AG08396 (cell line): ENCODE measurements at regions not wholly inside any gene's neighbourhood (a gene's known extent, or its start where the extent isn't known, plus 50 kb on each side); places are given as distances from the start of the nearest gene placed in this dataset.

Experiments used
- DNase-seq: peaks from one replicate; pipeline ENCODE4 v3.0.0; 2012; ENCODE audit warnings: low spot score, mixed read lengths

DNA sequence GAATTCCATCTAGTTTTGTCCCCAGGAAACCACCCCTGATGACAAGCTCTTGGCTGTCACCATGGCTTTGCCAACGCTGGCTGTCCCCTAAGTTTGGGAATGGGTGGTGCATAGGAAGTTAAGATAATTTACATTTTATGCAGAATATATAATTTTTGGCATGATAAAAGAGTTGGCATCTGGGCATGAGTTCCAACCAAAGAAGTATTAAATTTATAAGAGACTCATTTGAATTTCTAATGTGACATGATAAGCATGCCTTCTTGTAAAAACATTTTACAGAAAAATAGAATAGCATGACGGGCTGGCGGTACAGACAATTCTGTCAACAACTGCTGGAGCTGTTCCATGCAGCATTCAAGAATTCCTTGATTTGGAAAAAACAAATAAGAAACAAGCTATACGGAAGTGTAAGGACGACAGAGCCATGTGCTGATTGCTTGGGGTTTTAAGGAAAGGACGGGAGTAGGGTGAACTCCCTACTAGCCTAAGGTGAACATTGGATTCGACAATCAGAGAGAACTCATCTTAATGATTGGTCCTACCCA, 106.8 kb upstream of the C1orf21 start:
- no peak for DNase-seq

DNA sequence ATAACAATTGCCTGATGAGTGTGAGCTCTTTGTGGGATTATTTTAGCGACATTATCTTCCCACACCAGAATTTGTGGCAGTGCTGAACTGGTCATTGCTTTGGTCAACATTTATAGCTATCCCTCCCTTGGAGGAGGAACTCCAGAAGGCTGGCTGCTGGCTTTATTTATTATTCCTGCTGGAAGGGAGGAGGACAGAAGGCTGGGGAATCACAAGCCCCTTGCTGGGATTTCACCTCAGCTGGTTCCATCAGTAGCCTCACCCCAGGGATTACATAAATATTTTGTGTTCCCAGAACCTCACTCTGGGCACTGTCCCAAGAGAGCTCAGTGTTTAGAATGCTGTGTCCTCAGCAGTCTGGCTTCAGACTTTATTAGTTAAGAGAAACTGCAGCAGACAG, 102.8 kb upstream of the C1orf21 start:
- DNase-seq, result peak; percentile 61

- DNase-seq, result no peak
Observed at GRCh38 chr1:184284900-184285299, 101.9 kb upstream of the C1orf21 start.

GRCh38 chr1:184285401-184286087, 101.3 kb upstream of the C1orf21 start:
- no peak for DNase-seq

GRCh38 chr1:184287001-184287400, 99.8 kb upstream of the C1orf21 start:
- no peak for DNase-seq

- no peak for DNase-seq
Observed at GRCh38 chr1:184289825-184290550, 96.8 kb upstream of the C1orf21 start.

DNA sequence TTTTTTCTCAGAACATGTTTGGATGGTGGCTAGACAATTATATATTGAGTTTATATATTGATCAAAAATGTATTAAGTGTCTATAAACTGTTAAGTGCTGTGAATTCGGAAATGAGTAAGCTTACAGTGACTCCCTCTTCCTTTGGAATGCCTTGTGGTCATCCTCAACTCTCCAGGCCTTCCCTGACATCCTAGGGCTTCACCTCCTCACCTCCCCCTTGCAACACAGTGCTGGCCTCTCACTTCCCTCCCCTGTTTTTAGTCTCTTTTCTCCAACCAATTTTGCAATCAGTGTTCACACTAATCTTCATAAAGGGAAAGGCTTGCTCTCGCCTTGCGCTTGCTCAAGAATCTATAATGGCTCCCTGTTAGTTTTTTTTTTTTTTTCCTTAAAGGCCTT, 95.1 kb upstream of the C1orf21 start:
- no peak for DNase-seq

DNA sequence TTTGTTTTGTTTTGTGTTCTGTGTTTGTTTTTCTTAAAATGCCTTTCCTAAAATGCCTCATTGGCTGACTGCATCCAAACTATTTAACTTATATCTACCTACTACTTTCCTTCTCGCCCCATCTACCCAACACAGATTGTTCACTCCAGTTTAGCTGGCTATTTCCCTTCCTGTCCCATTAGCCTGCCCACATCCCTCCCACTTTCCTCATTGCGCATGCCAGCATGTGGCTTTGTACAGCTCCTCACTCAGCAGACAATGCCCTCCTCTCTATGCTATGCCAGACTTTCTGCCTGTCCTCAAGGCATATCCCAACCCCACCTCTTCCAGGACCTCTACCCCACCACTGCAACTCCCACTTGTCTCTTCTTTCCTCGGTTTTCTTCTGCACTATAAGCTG, 94.7 kb upstream of the C1orf21 start:
- no peak for DNase-seq

GRCh38 chr1:184294101-184294500, 92.7 kb upstream of the C1orf21 start:
- no peak for DNase-seq

DNA sequence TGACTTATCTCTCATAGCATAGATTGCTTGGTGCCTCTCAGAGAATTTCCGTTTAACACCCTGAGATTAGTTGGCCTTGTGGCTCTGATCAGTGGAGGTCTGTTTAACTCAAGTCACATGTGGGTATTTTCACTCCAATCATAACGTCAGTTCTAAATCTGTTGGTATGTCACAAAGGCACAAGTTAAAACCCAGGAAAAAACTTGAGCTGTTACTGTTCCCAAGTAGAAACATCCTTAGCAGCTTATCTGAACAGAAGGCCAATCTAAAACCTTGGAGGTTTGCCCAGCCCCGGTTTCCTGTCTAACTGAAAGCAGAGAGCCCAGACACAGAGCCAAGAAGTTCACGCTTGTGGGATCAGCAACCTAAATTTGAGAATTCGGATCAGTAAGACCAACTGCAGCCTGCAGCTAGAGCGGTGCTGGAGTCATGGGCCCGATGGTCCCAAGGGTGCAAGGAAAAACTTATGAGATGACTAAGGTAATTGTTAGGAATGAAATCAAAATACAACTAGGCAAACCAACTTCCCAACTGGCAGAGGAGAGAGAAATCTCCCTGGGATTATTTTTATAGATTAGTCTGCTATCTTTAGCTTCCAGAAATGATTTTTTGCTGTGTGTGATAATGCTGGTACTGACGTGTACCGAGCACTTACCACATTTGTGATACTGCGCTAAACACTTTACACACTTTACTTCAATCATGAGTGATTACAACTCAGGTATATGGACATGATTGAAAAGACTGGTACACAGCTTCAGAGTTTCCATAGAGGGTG, 90.2 kb upstream of the C1orf21 start:
- peak; percentile 48 for DNase-seq

GRCh38 chr1:184297244-184297750, 89.5 kb upstream of the C1orf21 start:
- no peak for DNase-seq

DNA sequence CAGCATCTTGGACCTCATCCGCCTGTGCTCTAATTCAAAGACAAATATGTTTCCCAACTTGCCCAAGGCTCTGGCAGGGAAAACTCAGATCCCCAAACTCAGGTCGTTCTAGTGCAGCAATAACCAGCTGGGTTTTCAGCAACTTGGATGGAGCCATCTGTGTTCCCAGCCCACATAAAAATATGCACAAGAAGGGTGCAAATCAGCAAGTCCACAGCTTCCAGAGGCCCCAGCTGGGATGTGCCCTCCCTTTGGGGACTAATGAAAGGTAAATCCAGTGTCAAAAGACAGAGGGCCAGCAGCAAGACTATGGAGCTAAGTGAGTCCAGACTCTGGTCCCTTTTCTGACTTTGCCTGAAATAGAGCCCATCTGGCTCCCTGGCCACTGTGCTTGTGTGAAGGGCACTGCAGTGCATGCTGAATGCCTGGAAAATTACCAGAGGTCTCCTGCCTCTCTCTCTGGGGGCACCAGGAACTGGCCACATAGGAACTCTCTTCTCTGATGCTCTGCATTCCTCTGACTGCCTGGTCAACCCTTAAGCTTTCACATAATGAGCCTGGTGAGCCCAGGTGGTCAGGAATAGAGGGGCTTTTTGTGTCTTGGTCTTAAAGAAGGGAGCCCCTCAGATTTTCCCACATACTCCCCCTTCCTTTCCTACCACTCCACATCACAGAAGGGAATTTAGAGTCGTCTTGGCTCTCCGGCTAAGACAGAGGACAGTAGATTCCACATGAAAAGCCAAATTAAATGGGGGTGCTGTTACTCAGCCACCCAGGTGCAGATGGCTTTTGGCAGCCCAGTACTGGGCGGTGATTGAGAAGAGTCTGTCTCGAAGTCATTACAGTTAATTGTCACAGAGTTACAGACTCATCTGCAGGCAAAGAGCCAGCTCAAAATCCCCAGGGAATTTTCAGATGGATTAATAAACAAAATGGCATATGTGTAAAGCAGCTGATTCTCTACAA, 88.1 kb upstream of the C1orf21 start:
- DNase-seq, result no peak

DNA sequence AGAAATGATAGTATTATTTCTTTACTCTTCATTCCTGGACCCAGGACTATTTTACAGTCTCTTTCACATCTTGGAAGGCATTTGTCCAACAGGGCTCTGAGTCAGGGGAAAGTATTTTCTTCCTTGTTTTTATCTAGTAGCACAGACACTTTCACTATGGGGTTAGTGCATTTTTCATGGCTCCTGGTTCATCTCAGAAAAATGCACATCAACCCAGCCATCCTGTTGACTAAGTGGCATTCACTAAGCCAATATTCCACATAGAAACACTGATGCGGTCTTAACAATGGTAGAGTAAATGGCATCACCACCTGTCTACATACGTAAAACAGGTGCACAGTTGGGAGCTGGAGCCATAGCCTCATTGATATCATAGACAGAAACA, 87.4 kb upstream of the C1orf21 start:
- peak; percentile 53 for DNase-seq

- DNase-seq, result no peak
Observed at GRCh38 chr1:184299796-184300195, 87.0 kb upstream of the C1orf21 start.

DNA sequence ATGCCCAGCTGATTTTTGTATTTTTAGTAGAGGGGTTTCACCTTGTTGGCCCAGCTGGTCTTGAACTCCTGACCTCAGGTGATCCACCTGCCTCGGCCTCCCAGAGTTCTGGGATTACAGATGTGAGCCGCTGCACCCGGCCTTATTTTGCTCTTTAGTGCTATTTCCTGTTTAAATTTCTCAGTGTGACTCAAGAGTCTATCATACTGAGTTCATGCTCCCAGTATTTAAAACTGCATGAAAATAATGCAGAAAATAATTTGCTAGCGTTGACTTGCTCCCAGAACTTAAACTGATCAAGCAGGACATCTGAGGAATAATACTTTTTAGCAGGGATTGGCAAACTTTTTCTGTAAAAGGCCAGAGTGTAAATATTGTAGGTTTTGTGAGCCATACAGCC, 86.4 kb upstream of the C1orf21 start:
- peak; percentile 21 for DNase-seq

GRCh38 chr1:184301227-184301626, 85.6 kb upstream of the C1orf21 start:
- no peak for DNase-seq

DNA sequence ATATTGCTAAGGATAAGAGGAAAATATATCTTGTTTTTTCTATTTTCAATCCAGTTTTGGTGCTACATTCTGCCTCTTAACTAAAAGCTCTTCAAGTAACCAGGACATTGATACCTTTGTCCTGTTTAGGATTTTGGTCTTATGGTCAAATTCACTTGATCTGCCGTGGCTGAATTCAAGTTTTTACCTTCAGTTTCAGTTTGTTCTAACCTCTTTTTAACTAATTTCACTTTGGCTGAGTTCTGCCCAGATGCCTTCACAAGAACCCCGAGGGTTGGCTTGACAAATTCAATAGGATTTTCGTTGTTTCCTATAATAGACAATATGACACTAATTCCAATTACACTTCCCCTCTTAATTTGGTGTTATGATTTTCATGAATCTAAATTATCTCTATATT, 84.5 kb upstream of the C1orf21 start:
- DNase-seq, result no peak

GRCh38 chr1:184310157-184310819, 76.5 kb upstream of the C1orf21 start:
- DNase-seq, result no peak

- DNase-seq, result no peak
Observed at GRCh38 chr1:184311580-184311979, 75.2 kb upstream of the C1orf21 start.

GRCh38 chr1:184315254-184315653, 71.6 kb upstream of the C1orf21 start:
- peak; percentile 18 for DNase-seq

- DNase-seq, result no peak
Observed at GRCh38 chr1:184319879-184320278, 67.0 kb upstream of the C1orf21 start.
